HG03354 (cell line): ENCODE measurements at regions not wholly inside any gene's neighbourhood (a gene's known extent, or its start where the extent isn't known, plus 50 kb on each side); places are given as distances from the start of the nearest gene placed in this dataset.
"Not testable (repeated sequence)": the region's sequence is repeated elsewhere in the genome, so short reads cannot be mapped to it uniquely, and the experiment has no call there.

Experiments
- ATAC-seq: cut with Tn5 transposase; IDR thresholded peaks from one replicate; pipeline ENCODE4 v1.9.1; 2021; ENCODE audit warnings: mild to moderate bottlenecking; ENCODE audit not compliant: unreplicated experiment, poor library complexity, severe bottlenecking

DNA sequence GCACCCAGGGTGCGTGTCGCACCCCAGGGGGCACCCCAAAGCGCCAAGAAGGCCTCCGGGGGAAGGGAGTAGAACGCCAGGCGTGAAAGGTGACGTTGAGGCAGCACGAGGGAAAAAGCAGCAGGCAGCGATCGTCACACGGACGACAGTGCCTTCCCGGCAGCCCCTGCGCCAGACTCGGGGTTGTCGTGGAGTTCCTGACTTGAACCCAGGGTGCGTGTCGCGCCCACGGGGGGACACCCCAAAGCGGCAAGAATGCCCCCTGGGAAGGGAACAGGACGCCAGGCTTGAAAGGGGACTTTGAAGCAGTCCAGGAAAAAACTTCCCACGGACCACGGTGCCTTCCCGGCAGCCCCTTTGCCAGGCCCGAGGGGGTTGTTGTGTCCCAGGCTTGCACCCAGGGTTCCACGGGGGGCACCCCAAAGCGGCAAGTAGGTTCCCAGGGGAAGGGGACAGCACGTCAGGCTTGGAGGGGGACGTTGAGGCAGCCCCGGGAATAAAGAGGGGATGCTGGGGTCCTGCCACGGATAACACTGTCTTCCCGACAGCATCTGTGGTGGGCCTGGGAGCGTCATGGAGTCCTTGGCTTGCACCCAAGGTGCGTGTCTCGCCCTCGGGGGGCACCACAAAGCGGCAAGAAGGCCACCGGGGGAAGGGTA, 159.2 kb upstream of the ALG10B start:
- ATAC-seq, result no peak

DNA sequence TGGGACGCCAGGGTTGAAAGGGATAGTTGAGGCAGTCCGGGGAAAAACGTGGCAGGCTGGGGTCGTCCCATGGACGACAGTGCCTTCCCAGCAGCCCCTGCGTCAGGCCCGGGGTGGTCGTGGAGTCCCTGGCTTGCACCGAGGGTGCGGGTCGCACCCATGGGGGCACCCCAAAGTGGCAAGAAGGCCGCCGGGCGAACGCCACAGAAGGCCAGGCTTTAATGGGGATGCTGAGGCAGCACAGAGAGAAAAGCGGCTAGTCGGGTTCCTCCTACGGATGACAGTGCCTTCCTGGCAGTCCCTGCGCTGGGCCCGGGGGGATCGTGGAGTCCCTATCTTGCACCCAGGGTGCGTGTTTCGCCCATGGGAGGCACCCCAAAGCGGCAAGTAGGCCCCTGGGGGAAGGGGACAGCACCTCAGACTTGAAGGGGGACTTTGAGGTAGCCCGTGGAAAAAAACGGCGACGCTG, 158.6 kb upstream of the ALG10B start:
- no peak for ATAC-seq

DNA sequence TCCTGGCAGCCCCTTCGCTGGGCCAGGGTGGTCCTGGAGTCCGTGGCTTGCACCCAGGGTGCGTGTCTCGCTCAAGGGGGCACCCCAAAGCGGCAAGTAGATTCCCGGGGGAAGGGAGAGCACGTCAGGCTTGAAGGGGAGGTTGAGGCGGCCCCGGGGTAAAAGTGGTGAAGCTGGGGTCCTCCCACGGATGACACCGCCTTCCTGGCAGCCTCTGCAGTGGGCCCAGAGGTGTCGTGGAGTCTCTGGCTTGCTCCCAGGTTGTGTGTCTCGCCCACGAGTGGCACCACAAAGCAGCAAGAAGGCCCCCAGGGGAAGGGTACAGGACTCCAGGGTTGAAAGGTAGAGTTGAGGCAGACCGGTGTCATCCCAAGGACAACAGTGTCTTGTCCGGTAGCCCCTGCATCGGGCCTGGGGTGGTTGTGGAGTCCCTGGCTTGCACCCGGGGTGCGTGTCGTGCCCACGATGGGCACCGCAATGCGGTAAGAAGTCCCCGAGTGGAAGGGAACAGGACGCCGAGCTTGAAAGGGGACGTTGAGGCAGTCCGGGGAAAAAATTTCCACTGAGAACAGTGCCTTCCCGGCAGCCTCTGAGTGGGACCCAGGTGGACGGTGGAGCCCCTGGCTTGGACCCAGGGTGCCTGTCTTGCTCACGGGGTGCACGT, 158.0 kb upstream of the ALG10B start:
- ATAC-seq, result no peak

DNA sequence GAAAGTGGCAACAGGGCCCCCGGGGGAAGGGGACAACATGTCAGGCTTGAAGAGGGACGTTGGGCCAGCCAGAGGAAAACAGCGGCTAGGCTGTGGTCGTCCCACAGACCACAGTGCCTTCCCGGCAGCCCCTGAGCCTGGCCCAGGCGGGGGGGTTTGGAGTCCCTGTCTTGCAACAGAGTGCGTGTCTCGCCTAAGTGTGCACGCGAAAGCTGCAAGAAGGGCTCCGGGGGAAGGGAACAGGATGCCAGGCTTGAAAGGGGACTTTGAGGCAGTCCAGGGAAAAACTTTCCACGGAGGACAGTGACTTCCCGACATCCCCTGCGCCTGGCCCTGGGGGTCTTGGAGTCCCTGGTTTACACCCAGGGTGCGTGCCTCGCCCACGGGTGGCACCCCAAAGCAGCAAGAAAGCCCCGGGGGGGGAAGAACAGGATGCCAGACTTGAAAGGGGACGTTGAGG, 157.5 kb upstream of the ALG10B start:
- ATAC-seq, result no peak

DNA sequence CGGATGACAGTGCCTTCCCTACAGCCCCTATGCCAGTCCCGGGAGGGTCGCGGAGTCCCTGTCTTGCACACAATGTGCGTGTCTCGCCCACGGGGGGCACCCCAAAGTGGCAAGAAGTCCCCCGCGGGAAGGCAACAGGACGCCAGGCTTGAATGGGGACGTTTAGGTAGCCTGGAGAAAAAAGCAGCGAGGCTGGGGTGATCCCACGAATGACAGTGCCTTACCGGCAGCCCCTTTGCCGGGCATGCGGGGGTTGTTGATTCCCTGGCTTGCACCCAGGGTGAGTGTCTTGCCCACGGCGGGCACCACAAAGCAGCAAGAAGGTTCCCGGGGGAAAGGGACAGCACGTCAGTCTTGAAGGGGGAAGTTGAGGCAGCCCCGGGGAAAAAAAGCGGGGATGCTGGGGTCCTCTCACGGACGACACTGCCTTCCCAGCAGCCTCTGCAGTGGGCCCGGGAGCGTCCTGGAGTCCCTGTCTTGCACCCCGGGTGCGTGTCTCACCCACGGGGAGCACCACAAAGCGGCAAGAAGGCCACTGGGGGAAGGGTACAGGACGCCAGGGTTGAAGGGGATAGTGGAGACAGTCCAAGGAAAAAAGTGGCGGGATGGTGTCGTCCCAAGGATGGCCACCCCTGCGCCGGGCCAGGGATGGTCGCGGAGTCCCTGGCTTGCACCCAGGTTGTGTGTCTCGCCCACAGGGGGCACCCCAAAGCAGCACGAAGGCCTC, 156.8 kb upstream of the ALG10B start:
- ATAC-seq, result no peak

DNA sequence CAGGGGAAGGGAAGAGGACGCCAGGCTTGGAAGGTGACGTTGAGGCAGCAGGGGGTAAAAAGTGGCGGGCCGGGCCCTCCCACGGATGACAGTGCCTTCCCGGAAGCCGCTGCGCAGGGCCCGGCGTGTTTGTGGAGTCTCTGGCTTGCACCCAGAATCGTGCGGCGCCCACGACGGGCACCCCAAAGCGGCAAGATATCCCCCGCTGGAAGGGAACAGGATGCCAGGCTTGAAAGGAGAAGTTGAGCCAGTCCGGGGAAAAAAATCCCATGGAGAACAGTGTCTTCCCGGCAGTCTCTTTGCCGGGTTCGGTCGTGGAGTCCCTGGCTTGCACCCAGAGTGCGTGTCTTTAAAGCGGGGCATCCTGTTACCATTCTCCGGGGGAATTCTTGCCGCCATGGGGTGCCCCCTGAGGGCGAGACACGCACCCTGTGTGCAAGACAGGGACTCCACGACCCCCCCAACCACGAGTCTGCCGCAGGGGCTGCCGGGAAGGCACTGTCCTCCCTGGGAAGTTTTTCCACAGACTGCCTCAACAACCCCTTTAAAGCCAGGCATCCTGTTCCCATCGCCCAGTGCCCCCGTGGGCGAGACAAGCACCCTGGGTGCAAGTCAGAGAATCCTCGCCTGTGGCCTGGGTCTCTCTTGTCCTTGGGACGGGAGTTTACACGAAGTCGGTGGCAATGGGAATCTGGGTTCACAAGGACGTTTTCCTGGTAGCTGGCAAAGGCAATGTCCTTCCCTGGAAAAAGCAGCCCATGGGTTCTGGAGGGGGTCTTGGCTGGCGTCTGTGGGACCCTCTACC, 156.1 kb upstream of the ALG10B start:
- no peak for ATAC-seq

DNA sequence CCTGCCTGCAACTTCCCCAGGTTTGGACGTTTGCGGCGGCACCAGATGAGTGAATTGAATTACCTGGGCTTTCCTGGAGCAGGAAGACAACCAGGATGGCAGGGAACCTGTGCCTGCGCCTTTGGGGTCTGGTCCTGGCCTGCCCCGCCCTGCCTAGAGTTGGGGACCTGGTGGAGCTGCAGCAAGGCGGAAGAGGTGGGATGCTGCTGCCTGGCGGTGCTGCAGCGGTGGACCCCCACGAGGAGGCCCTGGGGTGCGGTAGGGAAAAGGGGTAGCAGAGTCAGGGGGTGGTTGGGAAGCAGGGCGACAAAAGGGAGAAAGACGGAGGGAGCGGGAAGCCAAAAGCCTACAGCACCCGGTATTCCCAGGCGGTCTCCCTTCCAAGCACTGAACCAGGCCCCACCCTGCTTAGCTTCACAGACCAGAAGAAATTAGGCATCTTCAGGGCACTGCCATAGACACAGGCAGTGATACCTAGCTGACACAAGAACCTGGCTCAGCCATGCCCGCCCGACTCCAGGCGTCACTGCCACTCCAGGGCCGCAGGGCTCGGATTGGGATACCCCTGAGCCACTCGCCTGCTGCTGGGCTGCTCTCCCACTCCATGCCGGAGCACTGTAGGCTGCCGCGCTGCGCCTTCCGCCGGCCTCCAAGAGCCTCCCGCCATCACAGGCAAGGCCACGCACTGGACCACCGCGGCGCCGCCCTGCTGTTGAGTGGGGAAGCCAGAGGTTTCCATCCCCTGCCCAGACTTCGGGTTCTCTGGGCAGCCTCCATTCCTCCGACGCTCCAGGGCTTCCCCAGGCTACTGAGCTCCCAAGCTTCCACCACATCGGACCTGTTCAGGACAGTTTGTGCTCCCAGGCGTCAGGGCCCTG, 155.2 kb upstream of the ALG10B start:
- ATAC-seq, result no peak

DNA sequence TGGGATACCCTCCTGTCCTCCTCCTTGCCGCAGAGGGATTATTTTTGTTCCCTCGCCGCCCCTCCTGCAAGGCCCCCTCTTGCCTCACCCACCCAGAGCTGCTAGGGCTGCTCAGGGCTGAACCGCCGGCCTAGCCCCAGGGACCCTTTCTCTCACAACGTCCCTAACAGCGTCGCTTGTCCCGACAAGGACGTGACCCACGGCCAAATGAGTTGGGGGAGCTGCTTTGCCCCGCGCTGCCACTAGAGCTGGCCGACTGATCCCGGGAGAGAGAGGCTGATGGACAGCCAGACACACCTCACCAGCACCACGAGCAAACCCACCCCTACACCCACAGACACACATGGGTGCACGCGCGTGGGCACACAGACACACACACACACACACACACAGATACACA, 154.6 kb upstream of the ALG10B start:
- no peak for ATAC-seq

DNA sequence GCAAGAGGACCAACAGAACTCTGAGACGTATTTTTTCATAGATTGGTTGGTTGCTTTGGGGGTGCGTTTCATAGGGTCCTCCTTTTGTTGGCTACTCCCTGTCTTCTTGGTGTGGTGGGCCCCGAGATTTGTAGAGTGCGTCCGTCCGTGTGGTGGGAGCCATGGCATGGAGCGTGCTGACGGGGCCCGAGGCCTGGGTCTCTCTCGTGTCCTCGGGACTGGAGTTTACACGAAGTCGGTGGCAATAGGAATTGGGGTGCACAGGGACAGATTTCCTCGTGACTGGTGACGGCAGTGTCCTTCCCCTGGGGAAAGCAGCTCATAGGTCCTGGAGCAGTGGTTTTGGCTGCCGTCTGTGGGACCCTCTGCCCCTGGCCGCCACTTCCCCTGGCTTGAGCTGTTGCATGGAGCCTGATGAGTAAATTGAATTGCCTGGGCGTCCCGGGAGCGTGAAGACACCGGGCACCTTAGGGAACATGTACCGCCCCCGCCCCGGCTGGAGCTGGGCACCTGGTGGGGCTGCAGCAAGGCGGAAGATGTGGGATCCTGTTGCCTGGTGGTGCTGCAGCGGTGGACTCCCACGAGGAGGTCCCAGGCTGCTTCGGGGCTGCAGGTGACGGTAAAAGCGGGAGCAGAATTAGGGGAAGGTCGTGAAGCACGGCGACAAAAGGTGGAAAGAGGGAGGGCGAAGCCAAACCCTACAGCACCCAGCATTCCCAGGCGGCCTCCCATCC, 153.7 kb upstream of the ALG10B start:
- no peak for ATAC-seq

DNA sequence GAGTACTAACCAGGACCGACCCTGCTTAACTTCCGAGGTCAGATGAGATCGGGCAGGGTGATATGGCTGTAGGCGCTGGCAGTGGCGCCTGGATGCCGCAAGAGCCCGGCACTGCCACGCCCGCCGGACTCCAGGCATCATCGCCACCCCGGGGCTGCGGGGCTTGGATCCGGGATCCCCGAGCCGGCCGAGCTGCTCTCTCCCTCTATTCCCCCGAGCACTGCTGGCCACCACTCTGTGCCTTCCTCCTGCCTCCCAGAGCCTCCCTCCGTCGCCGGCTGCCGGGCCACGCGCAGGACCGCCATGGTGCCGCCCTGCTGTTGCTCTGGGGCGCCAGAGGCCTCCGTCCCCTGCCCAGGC, 153.2 kb upstream of the ALG10B start:
- ATAC-seq, result no peak

DNA sequence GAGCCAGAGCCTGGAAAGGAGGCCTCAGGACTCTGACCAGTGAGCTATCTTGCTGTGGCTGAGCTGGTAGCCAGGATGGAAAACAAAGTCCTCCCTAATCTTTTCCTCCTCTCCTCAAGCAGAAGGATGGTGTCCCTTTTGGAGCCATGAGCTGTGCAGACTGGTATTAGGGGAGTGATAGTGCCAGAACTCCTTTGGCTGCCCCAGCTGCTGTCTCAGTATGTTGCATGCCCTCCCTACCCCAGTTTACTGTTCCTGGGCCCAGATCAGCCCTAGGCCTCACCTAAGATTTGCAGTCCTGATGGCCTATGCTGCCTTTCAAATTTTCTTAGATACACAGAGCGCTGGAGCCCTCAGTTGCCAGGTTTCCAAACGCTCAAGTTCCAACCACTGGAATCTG, 150.3 kb upstream of the ALG10B start:
- ATAC-seq, result no peak

DNA sequence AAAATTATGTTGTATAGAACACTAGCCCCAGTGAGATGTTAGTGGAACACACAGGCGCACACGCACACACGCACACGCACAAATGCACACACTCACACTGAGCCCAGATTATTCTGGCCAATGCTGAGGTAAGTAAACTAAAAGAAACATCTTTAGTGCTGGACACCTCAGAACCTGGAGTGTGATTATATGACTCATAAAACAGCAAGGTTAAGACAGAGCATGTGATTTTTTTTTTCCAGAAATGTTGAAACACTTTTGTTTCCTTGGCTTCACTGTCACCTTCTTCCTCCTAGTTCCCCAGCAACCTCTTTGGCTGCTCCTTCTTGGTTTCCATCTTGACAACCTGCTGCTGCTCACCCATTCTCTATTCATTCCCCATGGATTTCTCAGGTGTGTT, 141.0 kb upstream of the ALG10B start:
- no peak for ATAC-seq

DNA sequence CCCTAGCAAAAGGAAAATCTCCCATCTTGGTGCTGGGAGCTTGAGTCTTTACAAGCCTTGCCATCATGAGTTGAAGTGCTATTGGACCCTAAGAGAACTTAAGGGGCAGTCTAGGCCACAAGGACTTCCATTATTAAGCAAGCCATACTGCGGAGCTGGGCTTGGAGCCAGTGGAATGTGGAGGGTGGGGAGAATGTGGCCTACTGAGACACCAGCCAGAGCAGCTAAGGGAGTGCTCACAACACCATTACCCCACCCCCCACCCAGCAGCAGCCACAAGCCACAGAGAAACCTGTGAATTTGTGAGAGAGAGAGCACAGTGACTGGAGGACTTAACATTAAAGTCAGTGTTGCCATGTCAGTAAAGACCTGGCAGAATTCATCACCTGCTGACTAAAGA, 133.0 kb upstream of the ALG10B start:
- ATAC-seq, result not testable (repeated sequence)

DNA sequence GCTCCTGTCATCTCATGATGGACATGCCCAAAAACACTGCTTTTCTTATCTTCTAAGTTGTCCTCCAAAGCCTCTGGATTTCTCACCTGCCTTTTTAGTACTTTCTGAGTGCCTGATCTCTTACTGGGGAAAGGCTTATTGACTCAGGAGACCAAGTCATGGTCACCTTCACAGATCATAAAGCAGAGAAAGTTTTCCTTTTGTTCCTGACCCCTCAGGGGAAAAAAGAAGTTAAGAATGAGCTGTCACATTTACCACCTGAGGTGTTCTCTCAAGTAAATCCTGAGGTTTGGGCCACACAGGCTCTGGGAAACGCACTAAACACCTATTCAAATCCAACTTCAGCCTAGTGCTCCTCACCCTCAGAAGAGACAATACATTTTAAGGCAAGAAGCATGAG, 119.3 kb upstream of the ALG10B start:
- not testable (repeated sequence) for ATAC-seq

DNA sequence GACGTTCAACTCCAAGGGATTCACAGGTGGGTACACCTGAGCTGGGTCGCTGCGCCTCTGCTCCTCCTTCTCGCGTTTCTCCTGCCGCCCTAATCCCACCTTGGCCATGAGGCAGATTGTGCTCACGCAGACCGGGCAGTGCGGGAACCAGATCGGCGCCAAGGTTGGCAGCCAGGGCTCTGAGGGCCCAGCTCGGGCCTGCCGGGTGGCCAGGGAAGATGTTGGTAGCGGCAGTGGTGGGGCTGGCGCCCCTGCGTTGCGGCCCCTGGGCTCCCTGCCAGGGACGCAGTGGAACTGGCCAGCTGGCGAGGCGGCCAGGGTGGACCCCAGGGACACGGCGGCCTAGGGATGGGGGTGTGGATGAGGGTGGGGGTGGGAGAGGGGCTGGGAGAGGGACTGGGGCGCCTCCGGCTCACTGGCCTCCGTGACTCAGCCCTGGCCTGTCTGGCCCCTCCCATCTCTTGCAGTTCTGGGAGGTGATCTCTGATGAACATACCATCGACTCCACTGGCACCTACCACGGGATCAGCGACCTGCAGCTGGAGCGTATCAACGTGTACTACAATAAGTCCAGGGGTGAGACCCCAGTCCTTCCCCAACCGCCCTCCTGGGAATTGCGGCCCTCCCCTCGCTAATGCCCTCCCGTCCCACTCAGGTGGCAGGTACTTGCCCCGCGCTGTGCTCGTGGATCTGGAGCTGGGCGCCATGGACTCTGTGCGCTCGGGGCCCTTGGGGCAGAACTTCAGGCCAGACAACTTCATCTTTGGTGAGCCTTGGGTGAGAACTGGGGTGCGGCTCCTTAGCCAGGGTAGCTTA, 114.9 kb upstream of the ALG10B start:
- ATAC-seq, result no peak

DNA sequence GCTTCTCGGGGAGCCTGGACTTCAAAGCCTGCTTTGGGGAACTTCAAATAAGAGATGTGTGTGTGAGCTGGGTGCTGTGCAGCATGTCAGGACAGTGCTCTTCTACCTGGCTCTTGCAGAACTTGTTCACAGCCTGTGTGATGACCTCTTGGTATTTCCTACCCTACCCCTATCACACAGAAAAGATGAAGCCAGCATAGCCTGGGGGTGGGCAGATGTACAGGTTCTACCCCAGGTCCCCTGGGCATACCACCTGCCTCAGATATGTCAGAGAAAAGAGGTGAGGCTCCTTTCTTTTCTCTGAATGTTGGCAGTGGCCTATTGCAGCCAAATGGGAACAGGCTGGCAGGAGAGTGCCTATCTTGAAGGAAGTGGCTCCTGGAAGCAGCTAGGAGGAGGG, 111.7 kb upstream of the ALG10B start:
- ATAC-seq, result no peak

DNA sequence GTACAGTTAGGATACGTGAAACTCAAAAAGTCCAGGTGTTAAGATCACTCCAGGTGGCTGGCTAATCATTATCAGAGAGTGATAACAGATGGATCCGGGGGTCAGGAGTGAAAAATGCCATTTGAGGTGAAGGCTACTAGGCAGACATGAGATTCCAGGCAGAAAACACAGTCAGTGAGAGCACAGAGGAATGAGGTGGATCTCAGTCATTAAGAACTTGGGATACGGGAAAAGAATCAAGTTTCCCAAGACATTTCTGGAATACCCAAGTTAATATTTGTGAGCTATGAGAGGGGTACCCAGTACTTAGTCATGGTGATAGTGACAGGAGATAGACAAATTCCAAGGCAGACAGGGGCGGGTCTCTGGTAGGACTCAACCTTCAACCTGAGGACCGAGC, 94.6 kb upstream of the ALG10B start:
- ATAC-seq, result no peak

DNA sequence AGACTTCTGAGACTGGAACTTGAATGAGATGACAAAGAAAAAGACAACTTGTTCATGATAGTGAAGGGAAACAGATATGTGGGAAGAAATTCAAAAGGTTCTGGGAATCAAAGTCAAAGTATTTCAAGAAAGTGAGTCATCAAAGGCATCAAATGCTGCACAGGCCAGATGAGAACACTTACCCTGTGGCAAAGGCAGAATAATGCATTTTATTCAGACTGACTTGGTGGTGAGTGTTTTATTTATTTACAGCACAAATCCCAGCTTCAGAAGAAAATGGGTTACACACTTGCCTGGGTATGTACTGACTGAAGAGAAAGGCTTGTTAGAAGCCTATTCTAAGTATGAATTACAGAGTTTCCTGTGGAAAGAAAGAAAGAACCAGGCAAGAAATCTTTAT, 78.2 kb upstream of the ALG10B start:
- ATAC-seq, result not testable (repeated sequence)
